WTC11 (cell line): ENCODE measurements at regions not wholly inside any gene's neighbourhood (a gene's known extent, or its start where the extent isn't known, plus 50 kb on each side); places are given as distances from the start of the nearest gene placed in this dataset.

Experiments
- ATAC-seq: fragments of 200-7000 bp; cut with Tn5 transposase; 2 replicates; pipeline ENCODE4 v1.10.0; 2021; ENCODE audit warnings: mild to moderate bottlenecking, moderate library complexity
- CTCF ChIA-PET: fragments of 300-600 bp; sonication (Branson Sonifier 250); formaldehyde crosslinking; loops from one replicate; lab custom pipeline; 2021; ENCODE audit warnings: antibody characterized with exemption; lab: Charles Lee
- POLR2A ChIA-PET: fragments of 350-600 bp; sonication (Branson Sonifier 250); formaldehyde crosslinking; loops from one replicate; lab custom pipeline; 2021; ENCODE audit warnings: antibody characterized with exemption; lab: Charles Lee
- DNase-seq: peaks from one replicate; pipeline ENCODE4 v3.0.0; 2021; ENCODE audit warnings: low spot score
- H3K27ac Mint-ChIP-seq: 2 replicates; pipeline ENCODE4 v1.8.0; 2021; ENCODE audit warnings: mixed read lengths
- H3K27me3 Mint-ChIP-seq: 2 replicates; pipeline ENCODE4 v1.8.0; 2021; ENCODE audit warnings: low read depth, mild to moderate bottlenecking, moderate library complexity, mixed read lengths
- H3K36me3 Mint-ChIP-seq: 2 replicates; pipeline ENCODE4 v1.8.0; 2021; ENCODE audit warnings: mixed read lengths
- H3K4me1 Mint-ChIP-seq: 2 replicates; pipeline ENCODE4 v1.8.0; 2022; ENCODE audit warnings: mixed read lengths
- H3K4me3 Mint-ChIP-seq: 2 replicates; pipeline ENCODE4 v1.8.0; 2021; ENCODE audit warnings: mild to moderate bottlenecking, moderate library complexity, mixed read lengths
- H3K9me3 Mint-ChIP-seq: 2 replicates; pipeline ENCODE4 v1.8.0; 2021; ENCODE audit warnings: mixed read lengths
- ATF2 ChIP-seq: sonication (generic); formaldehyde crosslinking; IDR thresholded peaks from 2 replicates; pipeline ENCODE4 v1.8.1; 2022; ENCODE audit warnings: low read depth, missing genetic modification reagents, borderline replicate concordance
- CTCF ChIP-seq: fragments of 200-600 bp; IDR thresholded peaks from 2 replicates; pipeline ENCODE4 v1.8.0; 2022; ENCODE audit warnings: antibody characterized with exemption
- E2F4 ChIP-seq: sonication (generic); formaldehyde crosslinking; IDR thresholded peaks from 2 replicates; pipeline ENCODE4 v1.8.1; 2022; ENCODE audit warnings: low read depth, mild to moderate bottlenecking, moderate library complexity, missing genetic modification reagents, borderline replicate concordance
- E2F5 ChIP-seq: sonication (generic); formaldehyde crosslinking; IDR thresholded peaks from 2 replicates; pipeline ENCODE4 v1.8.1; 2022; ENCODE audit warnings: mild to moderate bottlenecking, moderate library complexity, missing genetic modification reagents
- EMX1 ChIP-seq: fragments of 250-450 bp; sonication (Bioruptor Pico); IDR thresholded peaks from 2 replicates; pipeline ENCODE4 v1.8.0; 2021; ENCODE audit warnings: mild to moderate bottlenecking
- ESRRA ChIP-seq: sonication (generic); formaldehyde crosslinking; IDR thresholded peaks from 2 replicates; pipeline ENCODE4 v1.8.1; 2022; ENCODE audit warnings: mild to moderate bottlenecking, missing genetic modification reagents, borderline replicate concordance
- FOXJ3 ChIP-seq: sonication (generic); formaldehyde crosslinking; IDR thresholded peaks from 2 replicates; pipeline ENCODE4 v1.9.0; 2021; ENCODE audit warnings: missing genetic modification reagents, mild to moderate bottlenecking, borderline replicate concordance
- HMGXB4 ChIP-seq: sonication (generic); formaldehyde crosslinking; IDR thresholded peaks from 2 replicates; pipeline ENCODE4 v1.8.1; 2023; ENCODE audit warnings: mild to moderate bottlenecking, moderate library complexity, missing genetic modification reagents
- NR3C1 ChIP-seq: sonication (generic); formaldehyde crosslinking; conservative IDR thresholded peaks from 2 replicates; pipeline ENCODE4 v1.8.1; 2023; ENCODE audit warnings: low read depth, mild to moderate bottlenecking, missing genetic modification reagents
- OVOL2 ChIP-seq: fragments of 250-450 bp; sonication (Bioruptor Pico); IDR thresholded peaks from 2 replicates; pipeline ENCODE4 v1.9.0; 2021; ENCODE audit warnings: mild to moderate bottlenecking, borderline replicate concordance
- PRDM15 ChIP-seq: sonication (generic); formaldehyde crosslinking; IDR thresholded peaks from 2 replicates; pipeline ENCODE4 v1.8.0; 2022; ENCODE audit warnings: missing genetic modification reagents
- TCF7 ChIP-seq: sonication (generic); formaldehyde crosslinking; IDR thresholded peaks from 2 replicates; pipeline ENCODE4 v1.8.0; 2022; ENCODE audit warnings: mild to moderate bottlenecking, low read depth, missing genetic modification reagents, moderate library complexity
- ZBTB21 ChIP-seq: sonication (generic); formaldehyde crosslinking; IDR thresholded peaks from 2 replicates; pipeline ENCODE4 v1.8.1; 2023; ENCODE audit warnings: mild to moderate bottlenecking, missing genetic modification reagents, borderline replicate concordance
- ZNF281 ChIP-seq: sonication (generic); formaldehyde crosslinking; IDR thresholded peaks from 2 replicates; pipeline ENCODE4 v1.8.0; 2023; ENCODE audit warnings: mild to moderate bottlenecking, missing genetic modification reagents
- ZSCAN18 ChIP-seq: fragments of 250-450 bp; sonication (Bioruptor Pico); IDR thresholded peaks from 2 replicates; pipeline ENCODE4 v2.1.2; 2022; ENCODE audit warnings: mild to moderate bottlenecking, moderate library complexity

GRCh38 chr7:84904561-84904960, 282.3 kb downstream of the SEMA3D start:
- Mint-ChIP-seq H3K27me3 (no peaks in the 10 kb centered on the region), H3K36me3 (peaks cover 2% of the 10 kb centered on the region; the same call in 1 of the 2 replicates), H3K27ac (no peak overlapping the region), H3K4me1 (peaks cover 9% of the 10 kb centered on the region), H3K9me3 (peaks cover 7% of the 10 kb centered on the region), H3K4me3 (no peak overlapping the region)
- CTCF ChIA-PET = no interaction called here
- ATAC-seq = no peak
- POLR2A ChIA-PET = no interaction called here
- DNase-seq = no peak
- no peak for TF ChIP-seq NR3C1 (CRISPR knock-in tag)
- no peak for TF ChIP-seq E2F4 (CRISPR knock-in tag)
- no peak for TF ChIP-seq ESRRA (CRISPR knock-in tag)
- TF ChIP-seq ZBTB21 = no peak
- TF ChIP-seq PRDM15 = no peak

- TF ChIP-seq OVOL2 (CRISPR knock-in tag) (no peak), FOXJ3 (CRISPR knock-in tag) (no peak), E2F5 (CRISPR knock-in tag) (no peak), ATF2 (CRISPR knock-in tag) (no peak), HMGXB4 (CRISPR knock-in tag) (no peak), CTCF (no peak), EMX1 (CRISPR knock-in tag) (no peak), ZSCAN18 (CRISPR knock-in tag) (no peak), TCF7 (CRISPR knock-in tag) (no peak), ZNF281 (CRISPR knock-in tag) (no peak)
- no peak overlapping the region for H3K4me3 Mint-ChIP-seq
- POLR2A ChIA-PET = no interaction called here
Measured at GRCh38 chr7:84901366-84901765, 285.5 kb downstream of the SEMA3D start.

More at GRCh38 chr7:84901366-84901765, 285.5 kb downstream of the SEMA3D start:
- CTCF ChIA-PET = no interaction called here
- Mint-ChIP-seq H3K27me3 (no peaks in the 10 kb centered on the region), H3K27ac (no peak overlapping the region), H3K36me3 (no peaks in the 10 kb centered on the region), H3K4me1 (no peaks in the 10 kb centered on the region), H3K9me3 (0 out of 2 replicates have a peak, but pooled peaks cover 4% of the 10 kb centered on the region)
- no peak for ATAC-seq
- DNase-seq = no peak
